ENCODE measurements at regions not wholly inside any gene's neighbourhood (a gene's known extent, or its start where the extent isn't known, plus 50 kb on each side); places are given as distances from the start of the nearest gene placed in this dataset.
A peak's percentile ranks its signal among the peaks of the same experiment; 100 is the strongest.

DNA sequence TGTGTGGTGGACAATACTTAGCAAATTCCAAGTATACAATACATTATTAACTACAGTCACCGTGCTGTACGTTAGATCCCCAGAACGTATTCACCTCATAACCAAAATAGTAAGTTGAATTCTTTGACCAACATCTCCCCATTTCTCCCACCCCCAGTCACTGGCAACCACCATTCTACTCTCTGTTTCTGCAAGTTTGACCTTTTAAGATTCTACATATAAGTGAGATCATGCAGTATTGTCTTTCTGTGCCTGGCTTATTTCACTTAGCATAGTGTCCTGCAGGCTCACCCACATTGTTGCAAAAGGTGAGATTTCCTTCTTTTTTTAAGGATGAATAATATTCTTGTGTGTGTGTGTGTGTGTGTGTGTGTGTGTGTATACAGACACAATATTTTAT is 59.1 kb downstream of the IRAG1 start:
- no peak for DNase-seq (ENCODE audit: low spot score)
- ChIA-PET POLR2A (ENCODE audit: low non-redundant PET) (no interaction called here), CTCF (no interaction called here)
- TF ChIP-seq, protein P1, sequence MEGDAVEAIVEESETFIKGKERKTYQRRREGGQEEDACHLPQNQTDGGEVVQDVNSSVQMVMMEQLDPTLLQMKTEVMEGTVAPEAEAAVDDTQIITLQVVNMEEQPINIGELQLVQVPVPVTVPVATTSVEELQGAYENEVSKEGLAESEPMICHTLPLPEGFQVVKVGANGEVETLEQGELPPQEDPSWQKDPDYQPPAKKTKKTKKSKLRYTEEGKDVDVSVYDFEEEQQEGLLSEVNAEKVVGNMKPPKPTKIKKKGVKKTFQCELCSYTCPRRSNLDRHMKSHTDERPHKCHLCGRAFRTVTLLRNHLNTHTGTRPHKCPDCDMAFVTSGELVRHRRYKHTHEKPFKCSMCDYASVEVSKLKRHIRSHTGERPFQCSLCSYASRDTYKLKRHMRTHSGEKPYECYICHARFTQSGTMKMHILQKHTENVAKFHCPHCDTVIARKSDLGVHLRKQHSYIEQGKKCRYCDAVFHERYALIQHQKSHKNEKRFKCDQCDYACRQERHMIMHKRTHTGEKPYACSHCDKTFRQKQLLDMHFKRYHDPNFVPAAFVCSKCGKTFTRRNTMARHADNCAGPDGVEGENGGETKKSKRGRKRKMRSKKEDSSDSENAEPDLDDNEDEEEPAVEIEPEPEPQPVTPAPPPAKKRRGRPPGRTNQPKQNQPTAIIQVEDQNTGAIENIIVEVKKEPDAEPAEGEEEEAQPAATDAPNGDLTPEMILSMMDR (conservative IDR thresholded peaks at IDR 0.05; ENCODE audit: low read depth): no peak
- no peak overlapping the region for H3K27ac ChIP-seq

DNA sequence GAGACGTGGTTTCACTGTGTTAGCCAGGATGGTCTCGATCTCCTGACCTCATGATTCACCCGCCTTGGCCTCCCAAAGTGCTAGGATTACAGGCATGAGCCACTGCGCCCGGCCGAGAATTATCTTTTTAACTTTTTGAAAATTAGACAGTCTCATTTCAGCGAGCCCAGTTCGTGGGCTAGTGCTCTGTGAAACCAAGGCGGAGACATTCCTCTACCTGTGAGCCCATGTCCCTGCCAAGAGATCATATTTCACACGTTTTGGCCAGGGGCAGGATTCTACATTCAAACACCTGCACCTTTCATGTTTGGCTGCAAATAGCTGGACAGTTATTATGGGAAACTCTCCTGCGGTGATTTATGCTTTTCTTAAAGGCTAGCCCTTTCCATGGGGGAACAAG is 60.3 kb downstream of the IRAG1 start:
- POLR2A ChIA-PET (ENCODE audit: low non-redundant PET): no interaction called here
- DNase-seq (ENCODE audit: low spot score): peak; percentile 34
- TF ChIP-seq, protein P1 (conservative IDR thresholded peaks at IDR 0.05; ENCODE audit: low read depth): no peak
- CTCF ChIA-PET: interaction anchor here (0.6 kb wide), 1 partner anchor 347 kb away, joined by 4 read pairs; no protein-coding TSS in a partner anchor
- H3K27ac ChIP-seq: no peak overlapping the region

DNA sequence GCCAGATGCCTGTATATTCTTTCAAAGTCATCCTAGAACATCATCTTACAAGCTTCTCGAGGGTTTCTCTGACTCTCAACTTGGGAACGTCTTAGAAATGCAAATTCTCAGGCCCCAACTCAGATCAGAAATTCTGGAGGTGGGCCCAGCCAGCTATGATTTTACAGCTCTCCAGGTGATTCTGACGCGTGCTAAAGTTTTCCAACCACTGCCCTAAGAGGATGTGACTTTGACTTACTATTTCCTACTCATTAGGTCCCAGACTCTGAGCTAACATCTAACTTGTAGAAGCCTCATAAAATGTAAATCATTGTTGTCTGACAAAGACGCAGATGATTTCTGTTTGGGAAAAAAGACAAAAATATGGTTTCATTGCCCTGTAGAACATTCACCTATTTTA is 61.1 kb downstream of the IRAG1 start:
- DNase-seq (ENCODE audit: low spot score): no peak
- ChIA-PET POLR2A (ENCODE audit: low non-redundant PET) (no interaction called here), CTCF (no interaction called here)
- TF ChIP-seq, protein P1 (conservative IDR thresholded peaks at IDR 0.05; ENCODE audit: low read depth): no peak
- no peak overlapping the region for H3K27ac ChIP-seq

DNA sequence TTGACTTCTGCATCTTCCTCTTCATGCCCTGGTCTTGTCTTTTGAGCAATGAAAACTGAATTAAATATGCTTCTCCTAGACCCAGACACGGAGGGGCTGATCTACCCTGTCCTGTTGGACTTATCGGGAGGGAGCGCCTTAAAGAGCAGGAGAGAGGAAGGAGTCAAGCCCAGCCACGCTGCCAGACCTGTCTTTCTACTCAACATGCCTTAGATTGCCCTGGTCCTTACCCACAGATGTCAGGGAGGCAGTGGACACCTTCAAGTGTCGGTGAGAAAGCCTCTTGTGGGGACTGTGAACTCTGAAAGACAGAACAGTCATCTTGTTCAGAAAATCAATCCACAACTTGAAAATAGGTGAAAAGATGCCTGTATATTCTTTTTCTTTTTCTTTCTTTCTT is 61.8 kb downstream of the IRAG1 start:
- TF ChIP-seq, protein P1 (conservative IDR thresholded peaks at IDR 0.05; ENCODE audit: low read depth): no peak
- ChIA-PET POLR2A (ENCODE audit: low non-redundant PET) (no interaction called here), CTCF (interaction anchor here (0.8 kb wide), 1 partner anchor 31 kb away, joined by 4 read pairs; no protein-coding TSS in a partner anchor)
- no peak overlapping the region for H3K27ac ChIP-seq
- DNase-seq (ENCODE audit: low spot score): no peak

DNA sequence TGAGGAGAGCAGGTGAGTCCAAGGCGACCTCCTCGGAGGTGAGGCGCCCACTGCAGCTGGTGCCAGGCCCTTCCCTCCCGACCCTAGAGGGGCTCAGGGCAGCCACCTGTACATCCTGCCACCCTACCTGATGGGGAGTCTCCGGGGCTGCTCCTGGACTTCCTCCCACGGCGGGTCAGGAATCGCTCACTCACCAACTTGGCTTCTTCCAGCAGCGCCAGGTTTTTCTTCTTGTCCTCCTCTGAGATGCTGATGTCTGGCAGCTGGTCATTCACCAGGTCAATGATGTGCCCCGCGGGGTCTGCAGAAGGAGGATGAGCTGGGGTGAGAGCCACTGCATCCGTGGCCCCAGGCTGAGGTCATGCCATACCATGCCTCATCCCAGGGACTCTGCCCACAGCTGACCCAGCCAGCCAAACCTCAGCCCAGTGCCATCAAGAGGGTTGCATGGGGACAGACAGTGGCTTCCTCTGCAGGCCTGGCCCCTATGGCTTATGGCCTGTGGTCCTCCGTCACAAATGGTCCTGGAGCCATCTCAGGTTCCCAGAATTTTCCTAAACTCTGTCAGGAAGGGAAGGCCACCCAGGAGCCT is 61.0 kb upstream of the LYVE1 start:
- ChIA-PET POLR2A (ENCODE audit: low non-redundant PET) (no interaction called here), CTCF (no interaction called here)
- TF ChIP-seq, protein P1 (conservative IDR thresholded peaks at IDR 0.05; ENCODE audit: low read depth): no peak
- DNase-seq (ENCODE audit: low spot score): no peak
- no peak overlapping the region for H3K27ac ChIP-seq

DNA sequence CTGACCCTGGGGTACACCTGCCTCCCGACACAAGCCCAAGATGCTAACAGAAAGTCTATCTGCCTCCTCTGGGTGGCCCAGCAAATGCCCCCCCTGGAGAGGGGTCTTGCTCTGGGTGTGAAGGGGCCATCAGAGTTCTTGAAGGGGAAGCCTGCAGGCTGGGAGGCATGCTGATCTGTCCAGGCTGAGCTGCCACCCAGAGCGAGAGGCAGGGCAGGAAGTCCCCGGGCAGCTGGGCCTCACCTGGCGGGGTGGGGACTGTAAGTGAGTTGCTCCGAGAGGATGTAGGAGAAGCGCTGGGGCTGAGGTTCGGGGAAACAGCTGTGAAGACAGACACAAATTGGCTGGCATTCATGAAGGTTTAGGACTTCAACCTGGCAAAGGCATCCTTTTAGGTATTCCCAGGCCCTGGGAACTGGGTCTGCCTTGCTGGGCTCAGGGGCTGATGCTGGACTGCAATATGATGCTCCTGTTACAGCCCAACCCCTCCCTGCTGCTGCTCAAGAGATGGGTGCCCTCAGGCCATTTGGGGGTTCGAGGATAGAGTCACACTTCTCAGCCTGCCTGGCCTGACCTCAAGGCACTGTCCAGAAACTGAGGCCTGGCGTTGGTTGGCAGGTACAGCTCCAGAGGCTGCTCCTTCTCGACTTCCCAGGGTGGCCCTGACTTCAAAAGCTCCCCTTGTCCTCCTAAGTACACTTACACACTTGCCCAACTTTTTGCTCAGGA is 60.2 kb upstream of the LYVE1 start:
- no peak overlapping the region for H3K27ac ChIP-seq

More for the DNA sequence above, 60.2 kb upstream of the LYVE1 start:
- ChIA-PET CTCF (interaction anchor here (0.7 kb wide), 1 partner anchor 68 kb away, joined by 3 read pairs; no protein-coding TSS in a partner anchor), POLR2A (ENCODE audit: low non-redundant PET) (no interaction called here)
- DNase-seq (ENCODE audit: low spot score): no peak
- TF ChIP-seq, protein P1 (conservative IDR thresholded peaks at IDR 0.05; ENCODE audit: low read depth): no peak

Measured in RWPE1 (cell line).